ENCODE measurements at regions not wholly inside any gene's neighbourhood (a gene's known extent, or its start where the extent isn't known, plus 50 kb on each side); places are given as distances from the start of the nearest gene placed in this dataset.

DNA sequence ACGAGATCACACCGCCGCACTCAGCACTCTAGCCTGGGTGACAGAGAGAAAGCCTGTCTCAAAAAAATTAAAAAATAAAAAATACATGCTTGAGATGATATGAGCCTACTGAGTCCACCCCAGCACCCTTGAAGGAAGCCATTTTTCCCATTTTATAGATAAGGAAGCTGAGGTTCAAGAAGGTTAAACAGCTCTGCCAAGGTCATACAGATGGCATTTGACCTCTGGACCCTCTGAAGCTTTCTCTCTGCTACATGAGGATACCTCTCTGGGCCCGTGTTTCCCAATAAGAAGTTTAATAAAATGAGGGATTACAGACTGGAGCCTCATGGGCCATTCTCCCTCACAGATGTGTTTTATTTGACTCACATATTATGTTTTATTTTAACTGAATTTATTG, 53.9 kb upstream of the PNMA1 start:
- Histone ChIP-seq H3K9ac (replicated peaks; ENCODE audit: extremely low read depth, insufficient read depth, low read length) (no peak overlapping the region), H3K36me3 (ENCODE audit: control insufficient read depth in 2 of 2, extremely low read depth in 1 of 2, insufficient read depth in 2 of 2, low read length in 2 of 2) (no peaks in the 10 kb centered on the region), H3K79me2 (ENCODE audit: control insufficient read depth, insufficient read depth, low read length) (peaks cover 59% of the 10 kb centered on the region), H2AFZ (ENCODE audit: low read depth, low read length) (no peak overlapping the region), H3K9me3 (replicated peaks; ENCODE audit: control insufficient read depth, insufficient read depth, low read length) (no peaks in the 10 kb centered on the region), H3K27ac (ENCODE audit: insufficient read depth, low read depth, low read length) (no peak overlapping the region), H3K4me2 (ENCODE audit: insufficient read depth, low read length) (no peak overlapping the region), H3K27me3 (ENCODE audit: control insufficient read depth in 2 of 2, insufficient read depth in 2 of 2, low read length in 2 of 2) (no peaks in the 10 kb centered on the region), H3K9me1 (replicated peaks; ENCODE audit: control insufficient read depth, extremely low read depth, insufficient read depth, low read length) (no peaks in the 10 kb centered on the region), H3K4me1 (ENCODE audit: control insufficient read depth, extremely low read depth, insufficient read depth, low read length) (peaks cover 27% of the 10 kb centered on the region), H4K20me1 (replicated peaks; ENCODE audit: control insufficient read depth, extremely low read depth, insufficient read depth, low read length) (no peaks in the 10 kb centered on the region), H3K4me3 (replicated peaks in 1 of 3; ENCODE audit: insufficient read depth in 1 of 3, low read depth in 1 of 3, low read length in 3 of 3) (no peak overlapping the region)
- CTCF ChIA-PET, result interaction anchor here (1.5 to 2.0 kb wide), 3 partner anchors 10 to 39 kb away, joined by 6 to 9 read pairs (median 6); no protein-coding TSS in a partner anchor
- no peak for TF ChIP-seq EZH2 (IDR thresholded peaks at IDR 0.05; ENCODE audit: borderline replicate concordance, low read depth, low read length, severe bottlenecking)
- no peak for TF ChIP-seq POLR2AphosphoS5 (IDR thresholded peaks at IDR 0.05; ENCODE audit: insufficient read depth, low read depth, low read length)
- TF ChIP-seq MYC (IDR thresholded peaks at IDR 0.05; ENCODE audit: low read depth, low read length), result no peak
- no peak for TF ChIP-seq GATA2 (IDR thresholded peaks at IDR 0.05; ENCODE audit: insufficient read depth, insufficient read length, low read depth, low read length)
- TF ChIP-seq JUN (IDR thresholded peaks at IDR 0.05; ENCODE audit: borderline replicate concordance, insufficient read depth, insufficient read length, low read depth), result no peak
- TF ChIP-seq, protein P1, sequence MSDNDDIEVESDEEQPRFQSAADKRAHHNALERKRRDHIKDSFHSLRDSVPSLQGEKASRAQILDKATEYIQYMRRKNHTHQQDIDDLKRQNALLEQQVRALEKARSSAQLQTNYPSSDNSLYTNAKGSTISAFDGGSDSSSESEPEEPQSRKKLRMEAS (IDR thresholded peaks at IDR 0.05; ENCODE audit: insufficient read depth, insufficient read length), result no peak
- dilution Hi-C loops (cut with MboI; ENCODE audit: extremely low pct_ligation_motif_present, low sequenced_read_pairs), result no loop called here
- no TSS peak for BruUV-seq (replicated peaks)
- DNase-seq (ENCODE audit: low read depth, low spot score) (peak; percentile 65), FAIRE-seq (peak; percentile 33)
- intact Hi-C loops (cut with micrococcal nuclease), result no loop called here
- POLR2A ChIA-PET, result interaction anchor here (1.0 kb wide), 1 partner anchor 21 kb away, joined by 3 read pairs; no protein-coding TSS in a partner anchor
